MM.1S (cell line): ENCODE measurements at regions not wholly inside any gene's neighbourhood (a gene's known extent, or its start where the extent isn't known, plus 50 kb on each side); places are given as distances from the start of the nearest gene placed in this dataset.

Experiments
- DNase-seq: peaks from one replicate; pipeline ENCODE4 v3.0.0-alpha.2; 2015
- H2AFZ ChIP-seq: fragments of 300-600 bp; sonication (generic); 2 replicates; pipeline ENCODE4 v1.6.0; 2016; ENCODE audit warnings: antibody characterized with exemption, low read length
- H3F3A ChIP-seq: fragments of 300-600 bp; sonication (generic); 2 replicates; pipeline ENCODE4 v1.6.1; 2016; ENCODE audit warnings: mild to moderate bottlenecking, antibody characterized with exemption, low read length, moderate library complexity, mixed read lengths; ENCODE audit not compliant: insufficient read depth
- H3K27ac ChIP-seq: fragments of 300-600 bp; sonication (generic); 2 replicates; pipeline ENCODE4 v1.5.1; 2016; ENCODE audit warnings: mild to moderate bottlenecking, low read length
- H3K27me3 ChIP-seq: fragments of 300-600 bp; sonication (generic); replicated peaks from 2 replicates; pipeline ENCODE4 v1.6.0; 2016; ENCODE audit warnings: low read length; ENCODE audit not compliant: insufficient read depth
- H3K36me3 ChIP-seq: fragments of 300-600 bp; sonication (generic); replicated peaks from 2 replicates; pipeline ENCODE4 v1.6.1; 2016; ENCODE audit warnings: mild to moderate bottlenecking, low read length, mixed read lengths; ENCODE audit not compliant: insufficient read depth
- H3K4me1 ChIP-seq: fragments of 300-600 bp; sonication (generic); 2 replicates; pipeline ENCODE4 v1.6.1; 2016; ENCODE audit warnings: low read length, mixed read lengths
- H3K4me2 ChIP-seq: fragments of 300-600 bp; sonication (generic); 2 replicates; pipeline ENCODE4 v1.6.0; 2016; ENCODE audit warnings: low read depth, low read length
- H3K4me3 ChIP-seq: fragments of 300-600 bp; sonication (generic); 2 replicates; pipeline ENCODE4 v1.5.1; 2016; ENCODE audit warnings: low read length, mixed read lengths
- H3K79me2 ChIP-seq: fragments of 300-600 bp; sonication (generic); 2 replicates; pipeline ENCODE4 v1.6.1; 2016; ENCODE audit warnings: mixed run types, low read length, mixed read lengths
- H3K9ac ChIP-seq: fragments of 300-600 bp; sonication (generic); 2 replicates; pipeline ENCODE4 v1.6.1; 2016; ENCODE audit warnings: low read length, mixed read lengths
- H3K9me2 ChIP-seq: fragments of 300-600 bp; sonication (generic); replicated peaks from 2 replicates; pipeline ENCODE4 v1.6.1; 2016; ENCODE audit warnings: mild to moderate bottlenecking, low read length, mixed read lengths; ENCODE audit not compliant: insufficient read depth
- H3K9me3 ChIP-seq: fragments of 300-600 bp; sonication (generic); replicated peaks from 2 replicates; pipeline ENCODE4 v1.6.1; 2016; ENCODE audit warnings: mild to moderate bottlenecking, low read length, mixed read lengths; ENCODE audit not compliant: insufficient read depth
- H4K20me1 ChIP-seq: fragments of 300-600 bp; sonication (generic); 2 replicates; pipeline ENCODE4 v1.6.1; 2016; ENCODE audit warnings: mild to moderate bottlenecking, low read length, moderate library complexity, mixed read lengths; ENCODE audit not compliant: insufficient read depth
- CTCF ChIP-seq: fragments of 300-600 bp; sonication (generic); IDR thresholded peaks from 2 replicates; pipeline ENCODE4 v1.5.1; 2016; ENCODE audit warnings: antibody characterized with exemption, low read length, mixed read lengths
- EZH2 ChIP-seq: fragments of 300-600 bp; sonication (generic); optimal IDR thresholded peaks from 2 replicates; pipeline ENCODE3; 2017; ENCODE audit warnings: low read depth, mild to moderate bottlenecking, antibody characterized with exemption, low read length, mixed read lengths
- EZH2phosphoT487 ChIP-seq: fragments of 300-600 bp; sonication (generic); IDR thresholded peaks from 2 replicates; pipeline ENCODE4 v1.6.1; 2018; ENCODE audit warnings: antibody characterized with exemption, low read length

GRCh38 chr5:125126050-125126449 is 379.6 kb upstream of the ZNF608 start:
- H3K79me2 ChIP-seq: no peaks in the 10 kb centered on the region
- no peak overlapping the region for H3K4me3 ChIP-seq
- no peak for TF ChIP-seq CTCF
- TF ChIP-seq EZH2phosphoT487: no peak
- no peak for TF ChIP-seq EZH2
- no peaks in the 10 kb centered on the region for H3K4me1 ChIP-seq
- no peaks in the 10 kb centered on the region for H3K9me3 ChIP-seq
- no peak for DNase-seq
- no peaks in the 10 kb centered on the region for H3K36me3 ChIP-seq
- H3K27me3 ChIP-seq: no peaks in the 10 kb centered on the region
- H4K20me1 ChIP-seq: no peaks in the 10 kb centered on the region
- no peaks in the 10 kb centered on the region for H3F3A ChIP-seq
- H3K9ac ChIP-seq: no peak overlapping the region
- H3K4me2 ChIP-seq: no peak overlapping the region
- H2AFZ ChIP-seq: no peak overlapping the region
- H3K9me2 ChIP-seq: no peaks in the 10 kb centered on the region
- H3K27ac ChIP-seq: no peak overlapping the region

GRCh38 chr5:125129151-125129806 is 382.8 kb upstream of the ZNF608 start:
- H3K4me3 ChIP-seq: no peak overlapping the region
- H3K27me3 ChIP-seq: no peaks in the 10 kb centered on the region
- H3K27ac ChIP-seq: no peak overlapping the region
- H3F3A ChIP-seq: no peaks in the 10 kb centered on the region
- TF ChIP-seq EZH2phosphoT487: no peak
- TF ChIP-seq CTCF: no peak
- TF ChIP-seq EZH2: no peak
- no peak overlapping the region for H3K9ac ChIP-seq
- no peak overlapping the region for H3K4me2 ChIP-seq
- H3K79me2 ChIP-seq: no peaks in the 10 kb centered on the region
- DNase-seq: no peak
- no peaks in the 10 kb centered on the region for H4K20me1 ChIP-seq
- H3K4me1 ChIP-seq: no peaks in the 10 kb centered on the region
- H3K9me2 ChIP-seq: no peaks in the 10 kb centered on the region
- no peaks in the 10 kb centered on the region for H3K36me3 ChIP-seq
- no peaks in the 10 kb centered on the region for H3K9me3 ChIP-seq
- no peak overlapping the region for H2AFZ ChIP-seq

- Histone ChIP-seq H3F3A (no peaks in the 10 kb centered on the region), H3K79me2 (no peaks in the 10 kb centered on the region), H3K9me3 (no peaks in the 10 kb centered on the region), H2AFZ (no peak overlapping the region), H3K4me3 (no peak overlapping the region), H3K4me2 (no peak overlapping the region), H3K27ac (no peak overlapping the region), H3K36me3 (no peaks in the 10 kb centered on the region), H3K4me1 (no peaks in the 10 kb centered on the region), H4K20me1 (no peaks in the 10 kb centered on the region), H3K9ac (no peak overlapping the region), H3K9me2 (no peaks in the 10 kb centered on the region), H3K27me3 (no peaks in the 10 kb centered on the region)
- no peak for DNase-seq
- TF ChIP-seq CTCF (no peak), EZH2phosphoT487 (no peak)
Measured at GRCh38 chr5:125130591-125130990, 384.2 kb upstream of the ZNF608 start.
